Activated CD8-positive, alpha-beta T cell treated with anti-CD3 and anti-CD28 coated beads for 36 hours (primary cell): ENCODE measurements at regions not wholly inside any gene's neighbourhood (a gene's known extent, or its start where the extent isn't known, plus 50 kb on each side); places are given as distances from the start of the nearest gene placed in this dataset.

Source experiments
- ATAC-seq: fragments of 200-7000 bp; cut with Tn5 transposase; one replicate; pipeline ENCODE4 v1.10.0; 2021; ENCODE audit warnings: mild to moderate bottlenecking, moderate library complexity
- CTCF ChIA-PET: fragments of 350-600 bp; sonication (Branson Sonifier 250); formaldehyde crosslinking; loops from one replicate; lab custom pipeline; 2021; ENCODE audit warnings: antibody characterized with exemption; lab: Charles Lee
- POLR2A ChIA-PET: fragments of 350-600 bp; sonication (Branson Sonifier 250); formaldehyde crosslinking; loops from one replicate; lab custom pipeline; 2021; ENCODE audit warnings: antibody characterized with exemption; lab: Charles Lee
- DNase-seq: peaks from one replicate; pipeline ENCODE4 v3.0.0-alpha.2; 2020
- H3K27ac Mint-ChIP-seq: one replicate; pipeline ENCODE4 v1.8.0; 2021; ENCODE audit warnings: mild to moderate bottlenecking, mixed read lengths
- H3K27me3 Mint-ChIP-seq: one replicate; pipeline ENCODE4 v1.8.0; 2021; ENCODE audit warnings: mixed read lengths
- H3K36me3 Mint-ChIP-seq: one replicate; pipeline ENCODE4 v1.8.0; 2021; ENCODE audit warnings: low read depth, mixed read lengths
- H3K4me1 Mint-ChIP-seq: one replicate; pipeline ENCODE4 v1.8.0; 2021; ENCODE audit warnings: low read depth, mixed read lengths
- H3K4me3 Mint-ChIP-seq: one replicate; pipeline ENCODE4 v1.8.0; 2021; ENCODE audit warnings: mild to moderate bottlenecking, moderate library complexity, mixed read lengths
- H3K9me3 Mint-ChIP-seq: one replicate; pipeline ENCODE4 v1.8.0; 2021; ENCODE audit warnings: mixed read lengths
- CTCF ChIP-seq: fragments of 200-600 bp; IDR thresholded peaks from one replicate; pipeline ENCODE4 v1.8.0; 2022; ENCODE audit warnings: antibody characterized with exemption, mild to moderate bottlenecking
- intact Hi-C: fragments of 100-400 bp; cut with micrococcal nuclease; formaldehyde crosslinking; loops from one replicate; pipeline ENCODE4 v1.10.0; 2022

GRCh38 chr16:9446471-9447194 lies 355.2 kb downstream of the HAPSTR1 start:
- no peak overlapping the region for H3K4me3 Mint-ChIP-seq
- no peaks in the 10 kb centered on the region for H3K36me3 Mint-ChIP-seq
- ChIA-PET POLR2A (no interaction called here), CTCF (no interaction called here)
- peaks cover 12% of the 10 kb centered on the region for H3K9me3 Mint-ChIP-seq
- no peak for ATAC-seq
- no peak for DNase-seq
- peaks cover 2% of the 10 kb centered on the region for H3K27me3 Mint-ChIP-seq
- intact Hi-C loops, result no loop called here
- H3K27ac Mint-ChIP-seq, result no peak overlapping the region
- no peaks in the 10 kb centered on the region for H3K4me1 Mint-ChIP-seq
- TF ChIP-seq CTCF, result no peak

- H3K4me3 Mint-ChIP-seq, result no peak overlapping the region
- H3K27ac Mint-ChIP-seq, result no peak overlapping the region
- H3K9me3 Mint-ChIP-seq, result peaks cover 12% of the 10 kb centered on the region
- CTCF ChIA-PET, result no interaction called here
- no peaks in the 10 kb centered on the region for H3K36me3 Mint-ChIP-seq
- no peaks in the 10 kb centered on the region for H3K4me1 Mint-ChIP-seq
- H3K27me3 Mint-ChIP-seq, result peaks cover 2% of the 10 kb centered on the region
- intact Hi-C loops, result no loop called here
- POLR2A ChIA-PET, result no interaction called here
- DNase-seq (no peak), ATAC-seq (no peak)
- no peak for TF ChIP-seq CTCF
Observed at GRCh38 chr16:9447195-9447551, 355.7 kb downstream of the HAPSTR1 start.

DNA sequence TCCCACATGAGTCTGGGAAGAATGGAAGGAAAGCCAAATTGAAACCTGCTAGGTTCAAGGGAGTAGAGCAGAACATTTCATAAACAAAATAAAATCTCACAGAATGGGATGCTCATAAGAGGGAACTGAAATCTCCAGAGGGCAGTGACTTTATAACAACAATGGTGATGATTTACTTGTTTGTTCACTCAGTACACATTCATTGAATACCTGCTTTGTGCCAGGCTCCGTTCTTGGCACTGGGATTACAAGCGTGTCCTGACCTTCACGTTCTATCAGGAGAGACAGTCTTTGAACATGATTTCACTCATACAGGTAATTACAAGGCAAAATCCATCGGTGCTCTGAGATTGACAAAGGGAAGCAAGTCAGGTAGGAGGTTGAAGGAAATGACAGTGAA lies 356.3 kb downstream of the HAPSTR1 start:
- POLR2A ChIA-PET, result no interaction called here
- DNase-seq (no peak), ATAC-seq (no peak)
- H3K9me3 Mint-ChIP-seq, result peaks cover 12% of the 10 kb centered on the region
- H3K27me3 Mint-ChIP-seq, result peaks cover 2% of the 10 kb centered on the region
- no peaks in the 10 kb centered on the region for H3K4me1 Mint-ChIP-seq
- H3K27ac Mint-ChIP-seq, result no peak overlapping the region
- CTCF ChIA-PET, result no interaction called here
- no peaks in the 10 kb centered on the region for H3K36me3 Mint-ChIP-seq
- no peak overlapping the region for H3K4me3 Mint-ChIP-seq
- TF ChIP-seq CTCF, result no peak
- intact Hi-C loops, result no loop called here

- CTCF ChIA-PET, result no interaction called here
- Mint-ChIP-seq H3K4me1 (no peaks in the 10 kb centered on the region), H3K9me3 (peaks cover 16% of the 10 kb centered on the region), H3K27ac (no peak overlapping the region), H3K27me3 (no peaks in the 10 kb centered on the region), H3K36me3 (no peaks in the 10 kb centered on the region), H3K4me3 (no peak overlapping the region)
- TF ChIP-seq CTCF, result no peak
- DNase-seq (no peak), ATAC-seq (no peak)
- intact Hi-C loops, result no loop called here
- POLR2A ChIA-PET, result no interaction called here
Observed at GRCh38 chr16:9449597-9449996, 358.2 kb downstream of the HAPSTR1 start.

- Mint-ChIP-seq H3K27me3 (peaks cover 2% of the 10 kb centered on the region), H3K36me3 (no peaks in the 10 kb centered on the region), H3K4me1 (no peaks in the 10 kb centered on the region), H3K9me3 (peaks cover 8% of the 10 kb centered on the region), H3K4me3 (no peak overlapping the region), H3K27ac (no peak overlapping the region)
- POLR2A ChIA-PET, result no interaction called here
- DNase-seq (no peak), ATAC-seq (no peak)
- intact Hi-C loops, result no loop called here
- TF ChIP-seq CTCF, result no peak
- CTCF ChIA-PET, result no interaction called here
Observed at GRCh38 chr16:9457215-9457614, 365.8 kb downstream of the HAPSTR1 start.
